Midbrain (tissue), 1 donor: ENCODE measurements at regions not wholly inside any gene's neighbourhood (a gene's known extent, or its start where the extent isn't known, plus 50 kb on each side); places are given as distances from the start of the nearest gene placed in this dataset.
"Not testable (repeated sequence)": the region's sequence is repeated elsewhere in the genome, so short reads cannot be mapped to it uniquely, and the experiment has no call there.

Experiments
- DNase-seq: peaks from one replicate; lab custom pipeline; 2025; lab: John Stamatoyannopoulos, UW

GRCh38 chr7:63856466-63856865 is 142.2 kb upstream of the ZNF722 start:
- not testable (repeated sequence) for DNase-seq

- DNase-seq: no peak
Observed at GRCh38 chr7:63867127-63867526, 131.5 kb upstream of the ZNF722 start.

GRCh38 chr7:63874242-63874641 is 124.4 kb upstream of the ZNF722 start:
- DNase-seq: not testable (repeated sequence)

GRCh38 chr7:63876707-63877322 is 121.8 kb upstream of the ZNF722 start:
- DNase-seq: no peak

- no peak for DNase-seq
Observed at GRCh38 chr7:63887031-63887430, 111.6 kb upstream of the ZNF722 start.

GRCh38 chr7:63899691-63900393 is 98.8 kb upstream of the ZNF722 start:
- DNase-seq: peak; percentile 87

DNA sequence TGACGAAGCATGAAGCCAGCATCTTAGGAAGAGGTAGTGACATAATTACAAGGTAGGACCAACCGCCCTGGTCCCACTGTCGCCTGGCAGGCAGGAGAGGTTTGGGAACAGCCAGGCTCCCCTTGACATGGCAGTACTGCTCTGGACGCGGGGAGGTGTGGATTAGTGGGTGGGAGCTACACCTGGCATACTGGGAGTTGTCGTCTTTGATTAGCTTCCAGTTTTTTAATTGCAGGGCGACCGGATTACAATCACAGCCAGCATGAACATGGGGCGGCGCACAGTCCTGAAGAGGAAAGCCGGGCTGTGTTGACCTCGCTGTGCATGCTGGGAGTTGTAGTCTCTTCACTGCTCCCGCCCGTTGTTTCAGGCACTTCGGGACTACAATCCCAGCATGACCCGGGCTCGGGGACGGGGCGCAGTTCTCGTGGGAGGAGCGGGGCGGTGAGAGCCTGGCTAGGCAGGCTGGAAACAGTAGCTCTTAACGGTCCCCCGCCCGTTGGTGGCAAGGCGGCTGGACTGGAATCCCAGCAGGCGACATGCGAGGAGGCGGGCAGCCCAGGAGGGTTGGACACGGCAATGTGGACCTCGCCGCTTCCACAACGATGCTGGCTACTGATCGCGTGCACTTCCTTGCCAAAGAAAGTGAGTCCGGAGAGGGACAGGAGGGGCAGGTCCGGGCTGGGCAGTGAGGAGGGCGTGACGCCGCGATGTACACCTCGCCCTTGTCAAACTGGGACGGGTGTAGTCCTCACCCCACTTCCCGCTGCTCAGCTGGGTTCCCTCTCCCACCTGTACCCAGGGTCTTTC is 98.0 kb upstream of the ZNF722 start:
- DNase-seq: peak; percentile 97

DNA sequence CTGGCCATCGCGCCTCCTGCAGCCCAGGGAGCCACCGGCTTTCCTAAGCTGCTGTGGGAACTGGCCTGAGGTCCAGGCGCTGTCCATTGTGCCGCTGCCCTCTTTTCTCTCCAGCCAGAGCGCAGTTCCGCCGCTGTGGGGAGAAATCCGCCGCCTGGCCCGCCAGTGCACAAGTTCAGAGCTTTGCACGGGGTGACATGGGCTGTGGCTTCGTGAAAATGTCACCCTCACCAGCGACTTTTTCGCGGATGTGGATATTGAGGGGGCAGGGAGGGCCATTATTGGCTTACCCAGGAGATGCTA is 97.5 kb upstream of the ZNF722 start:
- DNase-seq: not testable (repeated sequence)

- no peak for DNase-seq
Observed at GRCh38 chr7:63918986-63919385, 79.7 kb upstream of the ZNF722 start.

GRCh38 chr7:63925262-63925625 is 73.4 kb upstream of the ZNF722 start:
- DNase-seq: no peak

- peak; percentile 95 for DNase-seq
Observed at GRCh38 chr7:63925626-63926460, 72.8 kb upstream of the ZNF722 start.

DNA sequence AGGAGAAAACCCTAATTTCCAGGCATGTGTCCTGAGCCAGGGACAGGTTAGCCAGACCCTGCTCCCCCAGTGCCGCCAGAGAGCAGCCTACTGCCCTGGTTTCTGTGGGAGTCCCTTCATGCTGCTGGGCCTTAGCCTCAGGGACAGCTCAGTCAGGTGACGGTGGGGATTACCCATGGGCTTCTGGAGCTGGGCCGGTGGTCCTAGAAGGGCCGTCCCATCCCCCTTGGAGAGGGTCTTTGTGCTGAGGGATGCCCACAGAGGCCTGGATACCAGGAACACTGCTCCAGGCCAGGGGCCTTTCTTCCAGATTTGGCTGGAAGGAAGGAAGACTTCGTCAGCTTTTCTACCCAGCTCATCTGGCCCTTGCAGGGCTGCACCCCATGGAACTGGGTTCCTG is 71.4 kb upstream of the ZNF722 start:
- no peak for DNase-seq

- DNase-seq: no peak
Observed at GRCh38 chr7:63931057-63931600, 67.5 kb upstream of the ZNF722 start.

DNA sequence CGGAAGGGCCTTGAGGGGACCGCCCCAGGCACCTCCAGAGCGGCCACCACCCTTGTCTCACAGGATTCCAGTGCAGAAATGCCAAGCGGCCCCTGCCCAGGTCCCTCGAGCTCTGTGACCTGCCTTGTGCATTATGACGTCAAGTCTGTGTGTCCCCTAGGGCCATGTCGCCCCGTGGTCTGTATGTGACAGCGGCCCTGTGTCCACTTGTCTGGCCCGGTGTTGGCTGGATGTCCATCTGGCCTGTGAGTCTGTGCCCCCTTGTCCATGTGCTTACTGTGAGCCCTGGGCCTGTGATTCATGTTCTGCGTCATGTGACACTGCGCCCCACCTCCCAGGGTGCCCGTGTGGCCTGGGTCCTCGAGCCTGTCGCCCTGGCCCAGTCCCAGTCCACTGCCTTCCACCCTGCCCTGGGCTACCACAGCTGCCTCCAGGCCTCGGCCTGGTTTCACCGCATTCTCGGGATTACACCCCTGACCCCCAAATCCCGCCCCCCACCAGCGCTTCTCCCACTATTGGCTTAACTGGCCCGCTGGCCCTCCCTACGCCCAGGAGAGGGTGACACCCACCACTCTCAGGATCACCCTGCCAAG is 66.6 kb upstream of the ZNF722 start:
- no peak for DNase-seq
